HCT116 (cell line): ENCODE measurements at regions not wholly inside any gene's neighbourhood (a gene's known extent, or its start where the extent isn't known, plus 50 kb on each side); places are given as distances from the start of the nearest gene placed in this dataset.

ENCODE experiments used
- ATAC-seq: fragments of 200-7000 bp; cut with Tn5 transposase; 2 replicates; pipeline ENCODE4 v1.9.1; 2020; ENCODE audit warnings: mild to moderate bottlenecking, moderate library complexity
- BruUV-seq: library from RNA; stranded (reverse); fragments of 400-500 nt; replicated peaks from 2 replicates; lab custom pipeline; 2021; lab: Mats Ljungman, UMichigan
- CTCF ChIA-PET: fragments of 300-600 bp; sonication (Branson Sonifier 250); formaldehyde crosslinking; loops from one replicate; lab custom pipeline; 2021; ENCODE audit warnings: antibody characterized with exemption; lab: Charles Lee
- POLR2A ChIA-PET: fragments of 300-600, 350-600 bp; sonication (Branson Sonifier 250); formaldehyde crosslinking; loops from one replicate; lab custom pipeline; 2021; ENCODE audit warnings: antibody characterized with exemption; lab: Charles Lee
- RAD21 ChIA-PET, 2 experiments: fragments of 300-600 bp; sonication (Branson Sonifier 250); formaldehyde crosslinking; loops; one replicate each; lab custom pipeline; 2023; ENCODE audit warnings: low total read pairs in 2 of 2; ENCODE audit not compliant: uncharacterized antibody in 2 of 2, unreplicated experiment in 2 of 2, low non-redundant PET in 1 of 2; lab: Charles Lee
- DNase-seq: peaks from one replicate; pipeline ENCODE4 v3.0.0-alpha.2; 2010; ENCODE audit warnings: low read depth, low spot score
- H2AFZ ChIP-seq: fragments of 200-600 bp; shearing (Covaris generic), sonication (generic); 2 replicates; pipeline ENCODE4 v1.6.1; 2017; ENCODE audit warnings: low read depth, mixed run types, mixed read lengths, antibody characterized with exemption, low read length; ENCODE audit not compliant: poor library complexity, severe bottlenecking
- H3K27ac ChIP-seq: 2 replicates; pipeline ENCODE4 v1.5.1; 2012; ENCODE audit warnings: low read depth, low read length
- H3K27me3 ChIP-seq: fragments of 200-600 bp; sonication (generic); 2 replicates; pipeline ENCODE4 v1.6.1; 2016; ENCODE audit warnings: mixed run types, low read length, mixed read lengths; ENCODE audit not compliant: insufficient read depth
- H3K36me3 ChIP-seq, 2 experiments: fragments of 200-500 bp in 1 of 2; fragments of 200-600 bp in 1 of 2; sonication (Bioruptor generic) in 1 of 2; sonication (generic) in 1 of 2; 2 replicates each; pipeline versions ENCODE4 v1.5.1 to v1.6.1; 2014 to 2016; ENCODE audit warnings: low read length in 2 of 2, inconsistent platforms in 1 of 2, mixed read lengths in 1 of 2, mixed run types in 1 of 2; ENCODE audit not compliant: insufficient read depth in 2 of 2, control insufficient read depth in 1 of 2
- H3K4me1 ChIP-seq, 2 experiments: fragments of 200-600 bp in 1 of 2; sonication (generic) in 1 of 2; 2 replicates each; pipeline versions ENCODE4 v1.5.1 to v1.6.1; 2012 to 2017; ENCODE audit warnings: low read length in 2 of 2, inconsistent platforms in 1 of 2, mild to moderate bottlenecking in 1 of 2, mixed read lengths in 1 of 2, mixed run types in 1 of 2, moderate library complexity in 1 of 2; ENCODE audit not compliant: insufficient read depth in 2 of 2, control insufficient read depth in 1 of 2
- H3K4me2 ChIP-seq: fragments of 200-600 bp; sonication (generic); 2 replicates; pipeline ENCODE4 v1.6.1; 2017; ENCODE audit warnings: mixed run types, low read length, mixed read lengths
- H3K4me3 ChIP-seq, 2 experiments: fragments of 200-600 bp in 1 of 2; sonication (generic) in 1 of 2; replicated peaks in 1 of 2; 2 replicates each; pipeline ENCODE4 v1.5.1; 2011 to 2016; ENCODE audit warnings: low read length in 2 of 2, control low read depth in 1 of 2, low read depth in 1 of 2, mild to moderate bottlenecking in 1 of 2, mixed read lengths in 1 of 2, mixed run types in 1 of 2
- H3K79me2 ChIP-seq: fragments of 200-600 bp; sonication (generic); 2 replicates; pipeline ENCODE4 v1.6.1; 2017; ENCODE audit warnings: mild to moderate bottlenecking, mixed run types, low read length, moderate library complexity, mixed read lengths; ENCODE audit not compliant: insufficient read depth
- H3K9ac ChIP-seq: fragments of 200-600 bp; sonication (generic); 2 replicates; pipeline ENCODE4 v1.6.1; 2016; ENCODE audit warnings: low read length, mixed read lengths
- H3K9me2 ChIP-seq: fragments of 200-600 bp; sonication (generic), shearing (Covaris generic); 2 replicates; pipeline ENCODE4 v1.6.1; 2017; ENCODE audit warnings: mixed run types, mild to moderate bottlenecking, moderate library complexity; ENCODE audit not compliant: insufficient read depth
- H3K9me3 ChIP-seq, 2 experiments: fragments of 200-500 bp in 1 of 2; fragments of 200-600 bp in 1 of 2; sonication (Bioruptor generic) in 1 of 2; sonication (generic) in 1 of 2; 2 replicates each; pipeline ENCODE4 v1.6.1; 2014 to 2017; ENCODE audit warnings: low read length in 2 of 2, mixed read lengths in 2 of 2, inconsistent platforms in 1 of 2, low read depth in 1 of 2, mild to moderate bottlenecking in 1 of 2, mixed run types in 1 of 2, moderate library complexity in 1 of 2; ENCODE audit not compliant: control insufficient read depth in 1 of 2, insufficient read depth in 1 of 2
- H4K20me1 ChIP-seq: fragments of 200-600 bp; sonication (generic), shearing (Covaris generic); 2 replicates; pipeline ENCODE4 v1.6.1; 2017; ENCODE audit warnings: mixed run types, mild to moderate bottlenecking, moderate library complexity; ENCODE audit not compliant: insufficient read depth
- CBX3 ChIP-seq: IDR thresholded peaks from 2 replicates; pipeline ENCODE4 v1.6.1; 2012; ENCODE audit warnings: low read depth
- CTCF ChIP-seq, 3 experiments: fragments of 200-600 bp in 1 of 3; sonication (generic) in 1 of 3; IDR thresholded peaks in 2 of 3; conservative IDR thresholded peaks in 1 of 3; 2 replicates each; pipeline ENCODE4 v1.5.1; 2012 to 2017; ENCODE audit warnings: low read depth in 2 of 3, low read length in 2 of 3, antibody characterized with exemption in 1 of 3, borderline replicate concordance in 1 of 3, control low read depth in 1 of 3, mild to moderate bottlenecking in 1 of 3, mixed read lengths in 1 of 3, mixed run types in 1 of 3, moderate library complexity in 1 of 3; ENCODE audit not compliant: insufficient read depth in 1 of 3
- EGR1 ChIP-seq: IDR thresholded peaks from 2 replicates; pipeline ENCODE4 v1.6.1; 2012; ENCODE audit warnings: low read depth
- EZH2phosphoT487 ChIP-seq: fragments of 200-600 bp; IDR thresholded peaks from 2 replicates; pipeline ENCODE4 v1.6.1; 2018; ENCODE audit warnings: antibody characterized with exemption, borderline replicate concordance
- JUND ChIP-seq: IDR thresholded peaks from 2 replicates; pipeline ENCODE4 v1.6.1; 2012
- POLR2A ChIP-seq: IDR thresholded peaks from 2 replicates; pipeline ENCODE4 v1.7.0; 2011; ENCODE audit warnings: borderline replicate concordance; ENCODE audit not compliant: insufficient read depth, insufficient read length; ENCODE audit errors: extremely low read depth
- POLR2AphosphoS5 ChIP-seq: IDR thresholded peaks from 2 replicates; pipeline ENCODE4 v1.6.1; 2011; ENCODE audit warnings: mild to moderate bottlenecking, low read depth, low read length, moderate library complexity
- SIN3A ChIP-seq: IDR thresholded peaks from 2 replicates; pipeline ENCODE4 v1.6.1; 2012; ENCODE audit warnings: low read depth
- SRF ChIP-seq: IDR thresholded peaks from 2 replicates; pipeline ENCODE4 v1.6.1; 2012; ENCODE audit warnings: low read depth
- YY1 ChIP-seq: IDR thresholded peaks from 2 replicates; pipeline ENCODE4 v1.6.1; 2011; ENCODE audit warnings: low read length, low read depth, moderate library complexity, mild to moderate bottlenecking; ENCODE audit not compliant: insufficient replicate concordance; ENCODE audit errors: extremely low read depth
- ZBTB33 ChIP-seq: IDR thresholded peaks from 2 replicates; pipeline ENCODE4 v1.6.1; 2011; ENCODE audit warnings: mild to moderate bottlenecking, low read length, moderate library complexity; ENCODE audit not compliant: insufficient replicate concordance; ENCODE audit errors: extremely low read depth
- ZNF274 ChIP-seq: fragments of 200-500 bp; sonication (Bioruptor generic); IDR thresholded peaks from 2 replicates; pipeline ENCODE4 v1.6.1; 2014; ENCODE audit warnings: mild to moderate bottlenecking, low read depth, low read length, inconsistent platforms
- intact Hi-C: fragments of 100-400 bp; cut with micrococcal nuclease; formaldehyde crosslinking; loops from 2 replicates; pipeline ENCODE4 v1.10.0; 2022
- TF ChIP-seq, protein P1 (sequence below): IDR thresholded peaks from 2 replicates; pipeline ENCODE4 v1.6.1; 2012

DNA sequence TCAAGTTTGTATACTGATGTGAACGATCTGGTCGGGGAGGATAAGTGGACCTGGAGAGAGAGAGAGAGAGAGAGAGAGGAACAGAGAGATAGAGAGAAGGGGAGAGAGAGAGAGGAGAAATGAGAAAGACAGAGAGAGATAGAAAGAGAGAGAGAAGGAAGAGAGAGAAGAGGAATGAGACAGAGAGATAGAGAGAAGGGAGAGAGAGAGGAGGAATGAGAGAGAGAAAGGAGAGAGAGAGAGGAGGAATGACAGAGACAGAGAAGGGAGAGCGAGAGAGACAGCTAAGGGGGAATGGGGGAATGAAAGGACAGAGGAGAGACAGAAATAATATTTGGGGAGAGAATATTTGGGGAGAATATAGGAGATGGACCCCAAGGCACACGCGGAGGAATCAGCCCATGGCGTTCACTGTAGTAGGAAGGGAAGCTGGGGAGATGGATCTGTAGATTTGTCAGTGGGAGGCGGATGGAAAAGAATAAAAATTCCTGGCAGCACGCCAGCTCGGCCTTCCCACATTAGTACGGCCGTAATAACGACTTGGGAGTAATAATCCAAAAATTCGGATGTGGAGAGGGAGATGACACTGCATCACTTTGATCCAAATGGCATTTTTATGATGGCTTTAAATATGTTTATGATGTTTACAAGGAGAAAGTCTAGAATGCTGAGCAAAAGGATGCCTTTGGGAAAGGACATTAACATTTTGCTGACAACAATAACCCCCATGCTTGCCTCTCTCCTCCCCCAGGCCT, 159.8 kb upstream of the KCNJ6 start:
- H3K9me2 ChIP-seq = no peaks in the 10 kb centered on the region

GRCh38 chr21:38077569-38077968, 161.3 kb upstream of the KCNJ6 start:
- ChIA-PET POLR2A (no interaction called here), RAD21 (no interaction called here)
- intact Hi-C loops = no loop called here
- no peaks in the 10 kb centered on the region for H3K79me2 ChIP-seq
- H3K9me2 ChIP-seq = no peaks in the 10 kb centered on the region
- H3K9ac ChIP-seq = no peak overlapping the region
- no peak for DNase-seq
- H3K27me3 ChIP-seq = no peaks in the 10 kb centered on the region
- H2AFZ ChIP-seq = no peak overlapping the region
- TF ChIP-seq SRF = no peak
- TF ChIP-seq SIN3A = no peak
- TF ChIP-seq, protein P1, sequence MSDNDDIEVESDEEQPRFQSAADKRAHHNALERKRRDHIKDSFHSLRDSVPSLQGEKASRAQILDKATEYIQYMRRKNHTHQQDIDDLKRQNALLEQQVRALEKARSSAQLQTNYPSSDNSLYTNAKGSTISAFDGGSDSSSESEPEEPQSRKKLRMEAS = no peak
- no peak for TF ChIP-seq JUND
- TF ChIP-seq CTCF (IDR thresholded peaks at IDR 0.05 in 2 of 3, conservative IDR thresholded peaks at IDR 0.05 in 1 of 3; ENCODE audit: borderline replicate concordance in 1 of 3, insufficient read depth in 1 of 3, low read depth in 2 of 3, low read length in 2 of 3) = no peak
- no peak for TF ChIP-seq ZBTB33
- TF ChIP-seq ZNF274 = no peak
- TF ChIP-seq YY1 = no peak
- no peak for TF ChIP-seq POLR2AphosphoS5
- TF ChIP-seq EZH2phosphoT487 = no peak
- no peak for TF ChIP-seq EGR1
- TF ChIP-seq, all 23 proteins: peak for 0
- H3K4me1 ChIP-seq = no peaks in the 10 kb centered on the region
- CTCF ChIA-PET = no interaction called here
- no peak overlapping the region for H3K4me3 ChIP-seq
- no peaks in the 10 kb centered on the region for H3K36me3 ChIP-seq
- BruUV-seq = no TSS peak
- no peaks in the 10 kb centered on the region for H4K20me1 ChIP-seq
- no peak overlapping the region for H3K27ac ChIP-seq
- H3K4me2 ChIP-seq = no peak overlapping the region
- ATAC-seq = no peak
- H3K9me3 ChIP-seq = no peaks in the 10 kb centered on the region; a peak in 2 of 4 replicates

More for the DNA sequence above, 159.8 kb upstream of the KCNJ6 start:
- Histone ChIP-seq H3K4me3 (no peak overlapping the region), H2AFZ (no peak overlapping the region), H3K27me3 (no peaks in the 10 kb centered on the region), H3K9ac (no peak overlapping the region), H3K9me3 (peaks cover 0 to 2% of the 10 kb centered on the region in 2 experiments; a peak in 2 of 4 replicates), H4K20me1 (no peaks in the 10 kb centered on the region), H3K27ac (no peak overlapping the region), H3K4me1 (no peaks in the 10 kb centered on the region), H3K36me3 (no peaks in the 10 kb centered on the region), H3K79me2 (no peaks in the 10 kb centered on the region), H3K4me2 (no peak overlapping the region)
- intact Hi-C loops = no loop called here
- DNase-seq (no peak), ATAC-seq (no peak)
- RAD21 ChIA-PET = no interaction called here
- POLR2A ChIA-PET = no interaction called here
- CTCF ChIA-PET = no interaction called here
- BruUV-seq = no TSS peak
- TF ChIP-seq EGR1 = no peak
- no peak for TF ChIP-seq POLR2A
- no peak for TF ChIP-seq CBX3
- TF ChIP-seq SRF = no peak
